ENCODE measurements at regions not wholly inside any gene's neighbourhood (a gene's known extent, or its start where the extent isn't known, plus 50 kb on each side); places are given as distances from the start of the nearest gene placed in this dataset.

GRCh38 chr3:75863130-75863529, 77.8 kb upstream of the ZNF717 start:
- no peak for TF ChIP-seq CTCF (conservative IDR thresholded peaks at IDR 0.05; ENCODE audit: low read length)
- TF ChIP-seq EZH2phosphoT487 (IDR thresholded peaks at IDR 0.05; ENCODE audit: borderline replicate concordance, low read depth, low read length): no peak
